HFF-Myc (cell line): ENCODE measurements at regions not wholly inside any gene's neighbourhood (a gene's known extent, or its start where the extent isn't known, plus 50 kb on each side); places are given as distances from the start of the nearest gene placed in this dataset.
A peak's percentile ranks its signal among the peaks of the same experiment; 100 is the strongest.

ENCODE experiments used
- DNase-seq: peaks from one replicate; pipeline ENCODE4 v3.0.0-alpha.2; 2011; ENCODE audit warnings: low read depth; ENCODE audit errors: extremely low read depth
- H3K4me3 ChIP-seq: replicated peaks from 2 replicates; pipeline ENCODE4 v1.5.1; 2011; ENCODE audit warnings: low read depth, mild to moderate bottlenecking, control low read depth, low read length
- CTCF ChIP-seq: IDR thresholded peaks from 2 replicates; pipeline ENCODE4 v1.5.1; 2012; ENCODE audit warnings: mild to moderate bottlenecking, low read depth, low read length, control low read depth; ENCODE audit errors: missing control alignments

- H3K4me3 ChIP-seq, result no peak overlapping the region
- TF ChIP-seq CTCF, result no peak
- peak; percentile 2 for DNase-seq
Observed at GRCh38 chr6:66897576-66897975, 1190.5 kb upstream of the EYS start.

GRCh38 chr6:66896415-66896814, 1189.4 kb upstream of the EYS start:
- no peak for TF ChIP-seq CTCF
- no peak for DNase-seq
- no peak overlapping the region for H3K4me3 ChIP-seq

GRCh38 chr6:66883453-66883852, 1176.4 kb upstream of the EYS start:
- H3K4me3 ChIP-seq, result no peak overlapping the region
- no peak for DNase-seq
- TF ChIP-seq CTCF, result no peak

GRCh38 chr6:66866801-66867200, 1159.8 kb upstream of the EYS start:
- no peak for DNase-seq
- TF ChIP-seq CTCF, result no peak
- H3K4me3 ChIP-seq, result no peak overlapping the region

- no peak for DNase-seq
- TF ChIP-seq CTCF, result no peak
- H3K4me3 ChIP-seq, result no peak overlapping the region
Observed at GRCh38 chr6:66865771-66866170, 1158.7 kb upstream of the EYS start.

GRCh38 chr6:66861007-66861541, 1154.0 kb upstream of the EYS start:
- H3K4me3 ChIP-seq, result no peak overlapping the region
- no peak for TF ChIP-seq CTCF
- no peak for DNase-seq

GRCh38 chr6:66860328-66860727, 1153.3 kb upstream of the EYS start:
- H3K4me3 ChIP-seq, result no peak overlapping the region
- DNase-seq, result no peak
- TF ChIP-seq CTCF, result no peak
